ENCODE measurements at regions not wholly inside any gene's neighbourhood (a gene's known extent, or its start where the extent isn't known, plus 50 kb on each side); places are given as distances from the start of the nearest gene placed in this dataset.

DNA sequence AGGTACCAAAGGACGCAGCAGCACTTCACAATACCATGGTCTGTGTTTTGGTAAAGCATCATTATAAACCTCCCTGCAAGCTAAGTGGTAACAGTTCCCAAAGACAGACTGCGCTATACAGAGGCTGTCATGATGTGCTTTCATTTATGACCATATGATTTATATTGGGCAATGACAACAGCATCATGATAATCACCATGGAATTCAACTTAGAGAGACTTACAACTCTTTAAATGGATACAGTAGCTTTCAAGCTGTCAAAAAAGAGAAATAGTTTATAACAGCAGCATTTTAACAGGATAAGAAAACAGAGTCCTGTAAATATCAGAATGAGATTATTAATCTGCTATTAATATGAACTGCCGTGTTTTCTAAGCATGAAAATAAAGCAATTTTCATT lies 341.7 kb downstream of the GPR37 start:
- no peak overlapping the region for H3K4me3 ChIP-seq (ENCODE audit: low read depth, low read length)
- no peak for DNase-seq (ENCODE audit: low read depth)
- TF ChIP-seq, protein P1, sequence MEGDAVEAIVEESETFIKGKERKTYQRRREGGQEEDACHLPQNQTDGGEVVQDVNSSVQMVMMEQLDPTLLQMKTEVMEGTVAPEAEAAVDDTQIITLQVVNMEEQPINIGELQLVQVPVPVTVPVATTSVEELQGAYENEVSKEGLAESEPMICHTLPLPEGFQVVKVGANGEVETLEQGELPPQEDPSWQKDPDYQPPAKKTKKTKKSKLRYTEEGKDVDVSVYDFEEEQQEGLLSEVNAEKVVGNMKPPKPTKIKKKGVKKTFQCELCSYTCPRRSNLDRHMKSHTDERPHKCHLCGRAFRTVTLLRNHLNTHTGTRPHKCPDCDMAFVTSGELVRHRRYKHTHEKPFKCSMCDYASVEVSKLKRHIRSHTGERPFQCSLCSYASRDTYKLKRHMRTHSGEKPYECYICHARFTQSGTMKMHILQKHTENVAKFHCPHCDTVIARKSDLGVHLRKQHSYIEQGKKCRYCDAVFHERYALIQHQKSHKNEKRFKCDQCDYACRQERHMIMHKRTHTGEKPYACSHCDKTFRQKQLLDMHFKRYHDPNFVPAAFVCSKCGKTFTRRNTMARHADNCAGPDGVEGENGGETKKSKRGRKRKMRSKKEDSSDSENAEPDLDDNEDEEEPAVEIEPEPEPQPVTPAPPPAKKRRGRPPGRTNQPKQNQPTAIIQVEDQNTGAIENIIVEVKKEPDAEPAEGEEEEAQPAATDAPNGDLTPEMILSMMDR (conservative IDR thresholded peaks at IDR 0.05; ENCODE audit: low read depth, low read length): no peak

DNA sequence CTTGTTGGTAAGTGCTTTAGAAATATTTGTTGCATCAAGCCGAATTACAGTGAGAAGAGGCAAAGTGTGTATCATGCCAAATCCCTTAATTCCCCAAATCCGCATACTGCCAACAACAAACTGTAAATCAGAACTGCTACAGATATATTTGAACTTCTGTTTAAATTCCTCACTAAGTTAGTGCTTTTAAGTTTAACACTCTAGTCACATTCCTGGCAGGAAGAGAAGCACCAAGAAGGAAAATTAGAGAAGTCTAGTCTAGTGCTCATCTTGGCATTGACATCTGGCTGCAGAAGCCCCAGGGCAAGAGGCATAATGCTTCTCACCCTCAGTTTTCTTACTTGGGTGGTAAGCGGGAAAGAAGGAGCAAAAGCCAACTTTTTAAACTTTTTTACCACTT lies 343.5 kb downstream of the GPR37 start:
- TF ChIP-seq, protein P1 (conservative IDR thresholded peaks at IDR 0.05; ENCODE audit: low read depth, low read length): no peak
- no peak overlapping the region for H3K4me3 ChIP-seq (ENCODE audit: low read depth, low read length)
- DNase-seq (ENCODE audit: low read depth): no peak

DNA sequence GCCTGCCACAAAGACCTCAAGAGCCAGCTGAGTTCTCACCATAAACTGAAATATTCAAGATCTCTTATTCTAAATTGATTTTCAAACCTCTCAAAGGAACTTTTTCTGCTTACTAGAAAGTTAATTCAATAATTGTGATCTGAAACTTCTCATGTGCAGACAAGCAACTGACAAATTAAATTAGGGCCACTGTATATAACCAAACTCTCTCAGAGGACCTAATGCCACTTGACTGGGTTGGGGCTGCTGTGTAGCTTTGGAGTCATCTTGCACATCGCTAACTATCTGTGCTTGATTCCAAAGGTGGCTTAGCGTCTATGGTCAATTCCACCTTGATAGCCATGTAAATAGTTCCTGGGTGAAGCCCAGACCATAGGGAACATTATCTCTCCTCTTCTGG lies 345.2 kb downstream of the GPR37 start:
- TF ChIP-seq, protein P1 (conservative IDR thresholded peaks at IDR 0.05; ENCODE audit: low read depth, low read length): no peak
- H3K4me3 ChIP-seq (ENCODE audit: low read depth, low read length): no peak overlapping the region
- no peak for DNase-seq (ENCODE audit: low read depth)

DNA sequence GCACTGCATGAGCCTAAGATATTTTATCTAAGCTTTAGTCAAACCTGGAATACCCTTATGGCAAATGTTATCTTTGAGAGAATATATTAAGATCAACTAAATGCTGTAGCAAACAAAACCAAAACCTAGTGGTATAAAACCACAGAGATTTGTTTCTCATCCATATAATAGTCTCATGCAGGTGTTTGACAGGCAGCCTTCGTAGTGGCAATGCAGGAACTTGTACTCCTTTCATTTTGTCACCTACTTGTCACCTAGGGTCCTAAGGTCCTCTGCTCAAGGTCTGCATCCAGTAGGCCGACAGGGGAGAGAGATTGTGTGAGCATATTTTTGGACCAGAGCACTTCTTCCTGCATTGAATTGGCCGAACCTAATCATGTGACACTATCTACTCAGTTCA lies 352.6 kb downstream of the GPR37 start:
- no peak overlapping the region for H3K4me3 ChIP-seq (ENCODE audit: low read depth, low read length)
- TF ChIP-seq, protein P1 (conservative IDR thresholded peaks at IDR 0.05; ENCODE audit: low read depth, low read length): no peak
- DNase-seq (ENCODE audit: low read depth): no peak

DNA sequence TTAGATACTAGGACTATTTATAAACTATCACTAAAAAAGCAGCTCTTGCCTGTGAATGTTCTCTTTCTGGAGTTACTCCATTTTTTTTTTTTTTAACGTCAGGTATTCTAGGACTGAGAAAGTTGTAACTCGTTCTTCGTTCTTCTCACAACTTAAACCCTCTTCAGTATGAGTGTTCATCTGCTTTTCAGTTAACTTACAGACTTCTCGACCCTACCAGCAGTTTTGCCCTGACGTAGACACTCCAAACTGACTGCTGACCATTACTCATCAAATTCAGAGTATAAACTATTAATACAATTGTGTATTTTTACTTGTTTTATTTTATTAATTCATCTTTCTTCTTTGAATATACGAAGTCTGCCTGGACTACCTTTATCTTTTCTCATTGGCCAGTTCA lies 353.1 kb downstream of the GPR37 start:
- no peak overlapping the region for H3K4me3 ChIP-seq (ENCODE audit: low read depth, low read length)
- DNase-seq (ENCODE audit: low read depth): no peak
- TF ChIP-seq, protein P1 (conservative IDR thresholded peaks at IDR 0.05; ENCODE audit: low read depth, low read length): no peak

DNA sequence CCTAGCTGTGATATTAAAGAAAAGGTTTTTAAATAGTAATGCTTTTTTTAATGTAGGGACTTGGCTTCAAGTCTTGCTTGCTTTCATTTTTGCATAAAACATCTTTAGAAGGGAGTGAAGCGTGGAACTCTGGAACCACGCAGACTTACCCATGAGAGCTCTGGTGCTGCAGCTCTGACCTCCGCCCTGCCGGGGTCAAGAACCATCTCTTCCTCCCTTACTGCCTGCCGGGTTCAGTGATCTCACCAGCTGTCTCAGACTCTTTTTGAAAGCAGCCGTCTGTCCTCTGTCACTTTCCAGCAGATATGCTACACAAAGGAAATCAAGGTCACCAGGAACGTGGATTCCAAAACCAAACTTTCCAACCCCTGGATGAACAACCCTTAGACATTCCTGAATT lies 353.8 kb downstream of the GPR37 start:
- TF ChIP-seq, protein P1 (conservative IDR thresholded peaks at IDR 0.05; ENCODE audit: low read depth, low read length): no peak
- no peak for DNase-seq (ENCODE audit: low read depth)
- H3K4me3 ChIP-seq (ENCODE audit: low read depth, low read length): no peak overlapping the region

DNA sequence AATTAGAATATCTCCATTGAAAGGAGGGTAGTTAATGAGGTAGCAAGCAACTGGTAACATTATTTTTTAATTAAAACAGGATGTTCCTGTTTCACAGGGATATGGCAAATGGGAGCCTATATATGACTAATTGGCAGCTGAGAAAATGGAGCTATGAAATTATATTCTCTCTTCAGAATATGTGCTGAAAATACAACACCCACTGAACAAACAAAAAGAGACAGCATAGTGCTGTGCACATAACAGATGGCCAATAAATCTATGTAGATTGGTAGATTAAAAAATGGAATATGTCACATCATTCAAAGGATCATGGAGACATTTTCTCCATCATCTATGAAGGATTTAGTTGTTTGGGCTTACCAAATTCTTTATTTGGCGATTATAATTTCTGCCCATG lies 362.0 kb downstream of the GPR37 start:
- no peak overlapping the region for H3K4me3 ChIP-seq (ENCODE audit: low read depth, low read length)
- TF ChIP-seq, protein P1 (conservative IDR thresholded peaks at IDR 0.05; ENCODE audit: low read depth, low read length): no peak
- no peak for DNase-seq (ENCODE audit: low read depth)
